SU-DHL-6 (cell line): ENCODE measurements at regions not wholly inside any gene's neighbourhood (a gene's known extent, or its start where the extent isn't known, plus 50 kb on each side); places are given as distances from the start of the nearest gene placed in this dataset.

Experiments used
- H2AFZ ChIP-seq: fragments of 200-600 bp; sonication (generic); 2 replicates; pipeline ENCODE4 v1.6.1; 2014; ENCODE audit warnings: low read depth, mild to moderate bottlenecking, moderate library complexity, mixed read lengths, antibody characterized with exemption, low read length; ENCODE audit not compliant: severe bottlenecking
- H3F3A ChIP-seq: fragments of 200-600 bp; shearing (Covaris generic); 2 replicates; pipeline ENCODE4 v1.6.0; 2016; ENCODE audit warnings: antibody characterized with exemption, mild to moderate bottlenecking; ENCODE audit not compliant: insufficient read depth
- H3K27ac ChIP-seq: fragments of 200-600 bp; sonication (generic); 2 replicates; pipeline ENCODE4 v1.5.1; 2016; ENCODE audit warnings: low read depth, mild to moderate bottlenecking, low read length, moderate library complexity, mixed read lengths
- H3K27me3 ChIP-seq: fragments of 200-600 bp; sonication (generic), shearing (Covaris generic); 2 replicates; pipeline ENCODE4 v1.6.0; 2014; ENCODE audit warnings: mild to moderate bottlenecking, low read length
- H3K36me3 ChIP-seq: fragments of 200-600 bp; sonication (generic); 2 replicates; pipeline ENCODE4 v1.6.1; 2014; ENCODE audit warnings: mild to moderate bottlenecking, low read length, mixed read lengths
- H3K4me2 ChIP-seq: fragments of 300-600, 200-600 bp; shearing (Covaris generic), sonication (generic); 2 replicates; pipeline ENCODE4 v1.6.0; 2014; ENCODE audit warnings: low read length, low read depth, mild to moderate bottlenecking; ENCODE audit not compliant: poor library complexity, severe bottlenecking
- H3K4me3 ChIP-seq: fragments of 200-600 bp; sonication (generic); 2 replicates; pipeline ENCODE4 v1.5.1; 2014; ENCODE audit warnings: antibody characterized with exemption, low read length, mild to moderate bottlenecking, mixed read lengths; ENCODE audit not compliant: insufficient read depth, poor library complexity, severe bottlenecking
- H3K79me2 ChIP-seq: fragments of 200-600 bp; sonication (generic); 2 replicates; pipeline ENCODE4 v1.6.1; 2014; ENCODE audit warnings: mild to moderate bottlenecking, low read length, moderate library complexity; ENCODE audit not compliant: insufficient read depth
- H3K9ac ChIP-seq: fragments of 200-600 bp; sonication (generic); 2 replicates; pipeline ENCODE4 v1.7.0; 2014; ENCODE audit warnings: mild to moderate bottlenecking, low read length
- H3K9me2 ChIP-seq: fragments of 200-600 bp; sonication (generic); replicated peaks from 2 replicates; pipeline ENCODE4 v1.6.1; 2014; ENCODE audit warnings: low read length; ENCODE audit not compliant: insufficient read depth
- H3K9me3 ChIP-seq: fragments of 200-600 bp; sonication (generic); 2 replicates; pipeline ENCODE4 v1.6.1; 2014; ENCODE audit warnings: low read length, mixed read lengths; ENCODE audit not compliant: insufficient read depth
- H4K20me1 ChIP-seq: fragments of 200-600 bp; sonication (generic); 2 replicates; pipeline ENCODE4 v1.6.1; 2014; ENCODE audit warnings: low read depth, mild to moderate bottlenecking, antibody characterized with exemption, low read length, moderate library complexity, mixed read lengths
- CTCF ChIP-seq: fragments of 200-600 bp; sonication (generic); IDR thresholded peaks from one replicate; pipeline ENCODE4 v1.5.1; 2017; ENCODE audit warnings: antibody characterized with exemption, mild to moderate bottlenecking, low read length, moderate library complexity; ENCODE audit not compliant: insufficient read depth, poor library complexity, severe bottlenecking
- EZH2phosphoT487 ChIP-seq: fragments of 200-600 bp; sonication (generic), shearing (Covaris generic); conservative IDR thresholded peaks from 2 replicates; pipeline ENCODE4 v1.6.1; 2018; ENCODE audit warnings: mild to moderate bottlenecking, antibody characterized with exemption, low read length, moderate library complexity, mixed read lengths

- H3K36me3 ChIP-seq = no peaks in the 10 kb centered on the region
- no peaks in the 10 kb centered on the region for H3F3A ChIP-seq
- no peak overlapping the region for H2AFZ ChIP-seq
- no peaks in the 10 kb centered on the region for H3K27me3 ChIP-seq
- no peak overlapping the region for H3K4me2 ChIP-seq
- no peaks in the 10 kb centered on the region for H3K9me3 ChIP-seq
- H3K9me2 ChIP-seq = no peaks in the 10 kb centered on the region
- TF ChIP-seq EZH2phosphoT487 (no peak), CTCF (no peak)
- no peak overlapping the region for H3K9ac ChIP-seq
- no peak overlapping the region for H3K27ac ChIP-seq
- H4K20me1 ChIP-seq = no peaks in the 10 kb centered on the region
- no peaks in the 10 kb centered on the region for H3K79me2 ChIP-seq
- no peak overlapping the region for H3K4me3 ChIP-seq
Observed at GRCh38 chr4:53676402-53676871, 85.2 kb upstream of the LNX1 start.

GRCh38 chr4:53674903-53675302 is 83.6 kb upstream of the LNX1 start:
- Histone ChIP-seq H3K9ac (no peak overlapping the region), H3K9me3 (no peaks in the 10 kb centered on the region), H3F3A (no peaks in the 10 kb centered on the region), H3K36me3 (no peaks in the 10 kb centered on the region), H3K9me2 (no peaks in the 10 kb centered on the region), H3K4me3 (no peak overlapping the region), H3K27ac (no peak overlapping the region), H3K27me3 (no peaks in the 10 kb centered on the region), H3K79me2 (no peaks in the 10 kb centered on the region), H2AFZ (no peak overlapping the region), H3K4me2 (no peak overlapping the region), H4K20me1 (no peaks in the 10 kb centered on the region)
- TF ChIP-seq CTCF = no peak
- no peak for TF ChIP-seq EZH2phosphoT487

- Histone ChIP-seq H4K20me1 (no peaks in the 10 kb centered on the region), H3K4me3 (no peak overlapping the region), H3K9ac (no peak overlapping the region), H3K79me2 (no peaks in the 10 kb centered on the region), H3K9me3 (no peaks in the 10 kb centered on the region), H3K36me3 (no peaks in the 10 kb centered on the region), H3K9me2 (no peaks in the 10 kb centered on the region), H3F3A (no peaks in the 10 kb centered on the region), H2AFZ (no peak overlapping the region), H3K27me3 (no peaks in the 10 kb centered on the region), H3K27ac (no peak overlapping the region), H3K4me2 (no peak overlapping the region)
- no peak for TF ChIP-seq CTCF
- no peak for TF ChIP-seq EZH2phosphoT487
Observed at GRCh38 chr4:53672873-53673272, 81.6 kb upstream of the LNX1 start.

- Histone ChIP-seq H4K20me1 (no peaks in the 10 kb centered on the region), H2AFZ (no peak overlapping the region), H3F3A (no peaks in the 10 kb centered on the region), H3K4me3 (no peak overlapping the region), H3K36me3 (no peaks in the 10 kb centered on the region), H3K79me2 (no peaks in the 10 kb centered on the region), H3K9me2 (no peaks in the 10 kb centered on the region), H3K9me3 (no peaks in the 10 kb centered on the region), H3K27ac (no peak overlapping the region), H3K9ac (no peak overlapping the region), H3K27me3 (no peaks in the 10 kb centered on the region), H3K4me2 (no peak overlapping the region)
- TF ChIP-seq EZH2phosphoT487 (no peak), CTCF (no peak)
Observed at GRCh38 chr4:53671757-53672156, 80.5 kb upstream of the LNX1 start.
